ENCODE measurements at regions not wholly inside any gene's neighbourhood (a gene's known extent, or its start where the extent isn't known, plus 50 kb on each side); places are given as distances from the start of the nearest gene placed in this dataset.

- no peak overlapping the region for H3K23ac ChIP-seq (ENCODE audit: low read depth, low read length)
- H2BK15ac ChIP-seq (ENCODE audit: low read depth, low read length): no peak overlapping the region
- dilution Hi-C loops (cut with HindIII; ENCODE audit: low sequenced_read_pairs, unreplicated experiment): no loop called here
- H3K79me1 ChIP-seq (ENCODE audit: low read depth in 1 of 2, low read length in 2 of 2): no peaks in the 10 kb centered on the region
- H3K27ac ChIP-seq (ENCODE audit: insufficient read depth, low read length): no peak overlapping the region
- no peaks in the 10 kb centered on the region for H3K4me1 ChIP-seq (ENCODE audit: control insufficient read depth, insufficient read depth, low read length)
- no peak overlapping the region for H4K5ac ChIP-seq (ENCODE audit: low read depth, low read length)
- H4K8ac ChIP-seq (ENCODE audit: low read depth in 2 of 2, low read length in 2 of 2): no peak overlapping the region
- H3K4me2 ChIP-seq (ENCODE audit: low read depth, low read length): no peak overlapping the region
- no peak overlapping the region for H3K56ac ChIP-seq (ENCODE audit: extremely low read depth, insufficient read depth, low read length)
- no peak overlapping the region for H2BK20ac ChIP-seq (ENCODE audit: low read depth, low read length)
- no peak overlapping the region for H2AK9ac ChIP-seq (replicated peaks; ENCODE audit: low read depth, low read length, poor library complexity)
- no peak overlapping the region for H4K91ac ChIP-seq (ENCODE audit: insufficient read depth, low read depth, low read length)
- H2AK5ac ChIP-seq (ENCODE audit: low read depth, low read length): no peak overlapping the region
- H3K18ac ChIP-seq (ENCODE audit: low read depth, low read length): no peak overlapping the region
- H3K4me3 ChIP-seq (ENCODE audit: insufficient read depth, low read depth, low read length): no peak overlapping the region
- H3K9me1 ChIP-seq (ENCODE audit: insufficient read depth, low read length): no peaks in the 10 kb centered on the region
- no peaks in the 10 kb centered on the region for H4K20me1 ChIP-seq (ENCODE audit: insufficient read depth, low read length)
- DNase-seq: no peak
- CTCF ChIA-PET: no interaction called here
- H2BK120ac ChIP-seq (ENCODE audit: low read depth, low read length): no peak overlapping the region
- POLR2A ChIA-PET (ENCODE audit: unreplicated experiment): no interaction called here
- no peak overlapping the region for H3K14ac ChIP-seq (replicated peaks; ENCODE audit: low read depth, low read length)
- no peaks in the 10 kb centered on the region for H3K36me3 ChIP-seq (ENCODE audit: control insufficient read depth, insufficient read depth, low read length)
- no peak overlapping the region for H3K9ac ChIP-seq (ENCODE audit: low read depth, low read length)
- WGBS, 2 experiments (ENCODE audit: extremely low coverage in 2 of 2, insufficient read length in 1 of 2): 80 to 100% methylated on average over 1 to 2 of the region's 5 CpGs
- in situ Hi-C loops (cut with MboI; ENCODE audit: low sequenced_read_pairs): no loop called here
- no peak overlapping the region for H2BK5ac ChIP-seq (ENCODE audit: low read depth, low read length, poor library complexity, severe bottlenecking)
- no peak overlapping the region for H2AFZ ChIP-seq (replicated peaks; ENCODE audit: low read length, poor library complexity)
- H3K27me3 ChIP-seq (ENCODE audit: control insufficient read depth, insufficient read depth, low read length): no peaks in the 10 kb centered on the region
- intact Hi-C loops (cut with micrococcal nuclease): loop anchor here (10.0 kb wide), 1 partner anchor 609 kb away; no protein-coding TSS in a partner anchor
- TF ChIP-seq MAZ (IDR thresholded peaks at IDR 0.05; ENCODE audit: borderline replicate concordance, low read depth, low read length) (no peak), CTCF (conservative IDR thresholded peaks at IDR 0.05; ENCODE audit: low read depth, low read length) (no peak), BHLHE40 (IDR thresholded peaks at IDR 0.05; ENCODE audit: low read depth, low read length) (no peak), RCOR1 (IDR thresholded peaks at IDR 0.05; ENCODE audit: insufficient replicate concordance, low read length) (no peak)
- TF ChIP-seq, protein P1, sequence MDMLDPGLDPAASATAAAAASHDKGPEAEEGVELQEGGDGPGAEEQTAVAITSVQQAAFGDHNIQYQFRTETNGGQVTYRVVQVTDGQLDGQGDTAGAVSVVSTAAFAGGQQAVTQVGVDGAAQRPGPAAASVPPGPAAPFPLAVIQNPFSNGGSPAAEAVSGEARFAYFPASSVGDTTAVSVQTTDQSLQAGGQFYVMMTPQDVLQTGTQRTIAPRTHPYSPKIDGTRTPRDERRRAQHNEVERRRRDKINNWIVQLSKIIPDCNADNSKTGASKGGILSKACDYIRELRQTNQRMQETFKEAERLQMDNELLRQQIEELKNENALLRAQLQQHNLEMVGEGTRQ (IDR thresholded peaks at IDR 0.05; ENCODE audit: low read depth, low read length): no peak
- BruUV-seq (replicated peaks): no TSS peak
- no peak overlapping the region for H3K4ac ChIP-seq (ENCODE audit: low read depth, low read length)
- H3K9me3 ChIP-seq (ENCODE audit: control insufficient read depth, insufficient read depth, low read length): no peaks in the 10 kb centered on the region
- no peak for ATAC-seq (ENCODE audit: low read depth)
These were observed 552.2 kb downstream of the MDFIC start for GRCh38 chr7:115474137-115474536.
